GM19452 (cell line): ENCODE measurements at regions not wholly inside any gene's neighbourhood (a gene's known extent, or its start where the extent isn't known, plus 50 kb on each side); places are given as distances from the start of the nearest gene placed in this dataset.
A peak's percentile ranks its signal among the peaks of the same experiment; 100 is the strongest.
"Not testable (repeated sequence)": the region's sequence is repeated elsewhere in the genome, so short reads cannot be mapped to it uniquely, and the experiment has no call there.

Experiments
- ATAC-seq: cut with Tn5 transposase; IDR thresholded peaks from one replicate; pipeline ENCODE4 v1.9.1; 2021; ENCODE audit not compliant: unreplicated experiment

- ATAC-seq = not testable (repeated sequence)
Observed at GRCh38 chr4:86478151-86478550, 116.0 kb upstream of the PTPN13 start.

DNA sequence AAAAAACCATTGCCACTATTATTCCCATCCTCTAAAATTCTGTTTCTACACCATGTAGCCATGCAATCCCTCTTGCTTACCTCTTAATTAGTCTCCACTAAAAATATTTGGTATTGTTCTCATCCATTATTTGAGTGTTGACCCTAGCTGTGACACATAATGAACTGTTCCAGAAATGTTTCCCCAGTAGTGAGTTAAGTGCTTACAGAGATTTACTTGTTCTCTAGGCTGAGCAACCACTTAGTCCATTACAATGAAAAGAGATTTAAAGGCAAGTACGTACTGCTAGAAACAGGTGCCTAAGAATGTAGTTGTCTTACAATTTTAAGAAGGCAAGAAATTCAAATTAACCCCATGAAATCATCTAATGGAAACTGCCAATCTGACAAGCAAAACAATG, 112.7 kb upstream of the PTPN13 start:
- no peak for ATAC-seq

DNA sequence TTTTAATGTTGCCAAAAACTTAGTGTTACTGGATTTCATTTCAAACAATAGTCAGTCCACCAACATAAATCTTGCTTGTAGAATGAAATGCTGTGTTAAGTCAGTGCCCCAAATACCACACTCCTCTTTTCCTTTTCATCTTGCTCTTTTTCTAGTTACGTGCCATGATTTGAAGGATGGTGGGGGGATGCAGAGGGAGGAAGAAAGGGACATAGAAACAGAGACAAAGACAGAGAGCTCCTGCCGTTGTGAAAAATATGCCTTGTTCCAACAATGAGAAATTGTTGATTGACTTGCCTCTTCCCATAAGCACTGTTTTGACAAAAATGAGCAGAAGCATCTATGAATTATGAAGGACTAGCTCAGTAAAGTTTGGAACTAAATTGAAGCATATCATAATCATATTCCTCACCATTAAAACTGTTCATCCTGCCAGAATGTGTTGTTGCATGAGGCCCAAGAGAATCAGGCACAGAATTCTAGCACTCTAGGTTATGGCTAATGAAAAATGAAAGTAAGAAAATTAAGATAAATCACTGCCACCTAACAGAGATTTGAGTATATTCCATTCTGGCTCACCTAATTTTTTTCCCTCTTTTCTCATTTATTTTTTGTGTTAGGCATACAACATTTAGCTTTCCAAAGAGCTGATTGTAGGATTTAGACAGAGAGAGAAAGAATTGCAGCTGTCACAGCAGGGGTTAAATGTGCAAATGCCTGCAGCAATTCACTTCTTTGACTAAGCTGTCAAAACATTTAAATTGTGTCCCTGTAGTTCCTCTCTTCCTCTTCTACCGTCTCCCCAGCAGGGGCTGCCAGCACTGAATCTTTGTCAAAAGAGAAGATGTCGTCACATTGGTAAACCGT, 111.6 kb upstream of the PTPN13 start:
- no peak for ATAC-seq

GRCh38 chr4:86483173-86483490, 111.0 kb upstream of the PTPN13 start:
- no peak for ATAC-seq

DNA sequence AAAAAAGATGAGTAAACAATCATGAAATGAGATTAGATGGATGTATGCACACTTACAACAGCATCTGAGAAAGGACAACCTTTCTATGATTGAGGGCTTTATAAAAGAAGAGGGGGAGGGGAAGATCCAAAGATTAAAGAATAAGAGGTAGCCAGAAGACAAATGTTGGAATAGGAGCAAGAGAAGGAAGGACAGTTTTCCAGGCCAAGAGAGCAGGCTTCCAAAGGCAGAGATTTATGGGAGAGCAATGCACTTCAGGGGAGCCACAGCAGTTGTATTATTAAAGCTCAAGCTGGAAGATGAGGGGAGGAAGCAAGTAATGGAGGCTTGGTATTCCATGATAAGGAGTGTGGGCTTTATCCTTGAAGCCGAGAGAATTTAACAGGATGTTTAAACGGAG, 110.3 kb upstream of the PTPN13 start:
- no peak for ATAC-seq

GRCh38 chr4:86484241-86484640, 109.9 kb upstream of the PTPN13 start:
- ATAC-seq = no peak

GRCh38 chr4:86487738-86488348, 106.3 kb upstream of the PTPN13 start:
- no peak for ATAC-seq

GRCh38 chr4:86493460-86493859, 100.7 kb upstream of the PTPN13 start:
- ATAC-seq = no peak

GRCh38 chr4:86496094-86497080, 97.7 kb upstream of the PTPN13 start:
- no peak for ATAC-seq

GRCh38 chr4:86497131-86497530, 97.0 kb upstream of the PTPN13 start:
- ATAC-seq = no peak

DNA sequence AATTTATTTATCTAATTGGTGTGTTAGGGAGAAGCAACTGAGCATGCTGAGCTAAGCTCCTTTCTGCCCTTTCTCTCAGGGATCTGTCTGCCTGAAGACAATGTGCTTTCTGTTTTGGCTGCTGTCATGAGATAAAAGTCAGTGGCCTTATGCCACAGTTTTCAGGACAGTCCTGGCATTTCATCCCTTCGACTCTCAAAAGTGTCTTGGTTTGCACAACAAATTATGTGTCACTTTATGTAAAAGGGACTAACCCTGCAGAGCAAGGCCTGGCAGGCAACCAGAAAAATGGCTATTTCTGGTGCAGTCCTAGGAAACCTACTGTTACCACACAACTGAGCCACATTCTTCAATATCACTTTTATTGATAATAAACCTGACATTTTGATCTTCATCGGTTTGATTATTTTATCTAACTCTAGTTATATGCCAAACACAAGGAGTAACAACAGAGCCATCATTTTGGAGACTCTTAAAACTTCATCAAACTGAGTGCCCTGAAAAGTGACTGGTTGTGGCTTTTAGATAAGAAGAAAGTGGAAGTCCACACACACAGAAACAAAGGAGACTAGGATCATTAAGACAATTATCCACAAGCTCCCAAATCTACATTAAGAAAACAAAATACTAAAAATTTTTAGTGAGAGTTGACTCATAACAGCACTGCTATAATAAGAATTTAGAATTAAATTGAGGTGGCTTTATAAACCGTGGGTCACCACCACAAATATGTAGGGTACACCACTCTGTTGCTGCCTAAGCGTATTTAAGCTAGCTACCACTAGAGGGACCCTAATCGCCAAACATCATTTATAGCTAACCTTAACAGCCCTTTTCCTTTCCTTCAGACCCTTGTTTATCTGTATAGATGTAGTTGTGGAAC, 95.9 kb upstream of the PTPN13 start:
- ATAC-seq = peak; percentile 84

- ATAC-seq = no peak
Observed at GRCh38 chr4:86498863-86499166, 95.3 kb upstream of the PTPN13 start.

- no peak for ATAC-seq
Observed at GRCh38 chr4:86500527-86500926, 93.6 kb upstream of the PTPN13 start.

DNA sequence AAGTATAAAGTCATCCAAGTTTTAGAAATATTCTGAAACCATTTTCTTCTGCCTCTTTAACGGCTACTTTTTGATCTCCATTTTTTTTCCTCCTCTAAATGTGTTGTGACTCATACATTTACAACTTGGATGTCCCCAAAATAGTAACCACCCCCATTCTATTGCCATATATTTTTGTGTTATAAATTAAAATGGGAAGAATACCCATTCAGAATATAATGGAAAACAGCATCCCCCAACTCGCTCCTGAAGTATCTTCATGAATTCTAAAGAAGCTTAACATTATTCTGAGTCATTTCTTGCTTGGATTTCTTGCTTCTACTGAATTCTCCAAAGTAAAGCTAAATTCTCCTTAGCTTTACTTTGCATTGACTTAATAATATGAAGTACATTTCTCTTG, 92.0 kb upstream of the PTPN13 start:
- no peak for ATAC-seq

- ATAC-seq = no peak
Observed at GRCh38 chr4:86506591-86506990, 87.5 kb upstream of the PTPN13 start.

DNA sequence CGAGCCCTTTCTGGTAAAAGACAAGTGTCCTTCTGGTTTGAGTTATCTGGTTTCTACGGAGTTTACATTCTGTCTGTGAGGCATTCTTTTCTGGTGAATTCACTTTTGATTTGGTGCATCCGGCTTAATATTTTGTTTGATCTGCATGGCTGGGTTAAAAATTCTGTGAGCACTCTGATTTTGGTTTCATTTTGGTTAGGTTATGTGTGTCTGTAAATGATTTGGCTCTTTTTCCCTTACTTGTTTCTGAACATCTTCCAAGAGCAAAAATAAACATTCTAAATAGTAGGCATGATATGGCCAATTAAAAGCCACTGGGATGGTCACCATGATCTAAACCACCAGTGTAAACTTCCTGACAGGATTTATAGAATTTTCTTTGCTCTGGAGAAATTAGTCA, 85.7 kb upstream of the PTPN13 start:
- no peak for ATAC-seq

DNA sequence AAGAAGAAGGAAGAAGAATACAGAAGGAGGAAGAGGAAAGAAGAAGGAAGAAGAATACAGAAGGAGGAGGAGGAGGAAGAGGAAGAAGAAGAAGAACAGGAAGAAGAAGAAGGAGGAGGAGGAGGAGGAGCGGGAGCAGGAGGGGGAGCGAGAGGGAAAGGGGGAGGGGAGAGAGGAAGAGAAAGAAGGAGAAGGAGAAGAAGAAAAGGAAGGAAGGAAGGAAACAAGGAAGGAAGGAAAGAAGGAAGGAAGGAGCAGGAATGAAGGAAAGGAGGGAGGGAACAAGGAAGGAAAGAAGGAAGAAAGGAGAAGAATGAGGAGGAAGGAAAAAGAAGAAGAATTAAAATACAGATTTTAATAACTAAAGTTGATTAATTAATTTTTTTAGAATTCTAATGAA, 82.5 kb upstream of the PTPN13 start:
- ATAC-seq = no peak

DNA sequence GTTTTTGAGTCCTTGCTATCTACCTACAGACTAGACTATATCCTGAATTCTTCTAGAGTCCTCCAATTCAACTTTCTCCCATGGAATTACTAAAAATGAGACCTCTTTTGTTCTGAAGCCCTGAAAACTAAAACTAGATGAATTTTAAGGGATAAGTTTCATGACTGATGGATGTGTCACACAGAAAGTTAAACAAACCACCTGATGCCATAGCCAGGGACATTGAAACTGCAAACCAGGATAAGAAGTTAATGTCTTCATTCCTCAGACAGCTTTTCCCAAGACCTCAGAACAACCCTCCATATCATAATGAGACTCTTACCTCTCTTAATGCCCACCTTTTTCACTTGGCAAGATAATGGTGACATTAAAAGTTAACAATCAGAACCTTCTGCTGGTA, 81.5 kb upstream of the PTPN13 start:
- ATAC-seq = no peak

DNA sequence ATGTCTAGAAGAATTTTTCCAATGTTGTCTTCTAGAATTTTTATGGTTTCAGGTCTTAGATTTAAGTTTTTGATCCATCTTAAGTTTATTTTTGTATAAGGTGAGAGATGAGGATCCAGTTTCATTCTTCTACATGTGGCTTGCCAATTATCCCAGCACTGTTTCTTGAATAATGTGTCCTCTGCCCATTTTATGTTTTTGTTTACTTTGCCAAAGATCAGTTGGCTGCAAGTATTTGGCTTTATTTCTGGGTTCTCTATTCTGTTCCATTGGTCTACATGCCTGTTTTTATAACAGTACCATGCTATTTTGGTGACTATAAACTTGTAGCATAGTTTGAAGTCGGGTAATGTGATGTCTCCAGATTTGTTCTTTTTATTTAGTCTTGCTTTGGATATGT, 78.2 kb upstream of the PTPN13 start:
- not testable (repeated sequence) for ATAC-seq

DNA sequence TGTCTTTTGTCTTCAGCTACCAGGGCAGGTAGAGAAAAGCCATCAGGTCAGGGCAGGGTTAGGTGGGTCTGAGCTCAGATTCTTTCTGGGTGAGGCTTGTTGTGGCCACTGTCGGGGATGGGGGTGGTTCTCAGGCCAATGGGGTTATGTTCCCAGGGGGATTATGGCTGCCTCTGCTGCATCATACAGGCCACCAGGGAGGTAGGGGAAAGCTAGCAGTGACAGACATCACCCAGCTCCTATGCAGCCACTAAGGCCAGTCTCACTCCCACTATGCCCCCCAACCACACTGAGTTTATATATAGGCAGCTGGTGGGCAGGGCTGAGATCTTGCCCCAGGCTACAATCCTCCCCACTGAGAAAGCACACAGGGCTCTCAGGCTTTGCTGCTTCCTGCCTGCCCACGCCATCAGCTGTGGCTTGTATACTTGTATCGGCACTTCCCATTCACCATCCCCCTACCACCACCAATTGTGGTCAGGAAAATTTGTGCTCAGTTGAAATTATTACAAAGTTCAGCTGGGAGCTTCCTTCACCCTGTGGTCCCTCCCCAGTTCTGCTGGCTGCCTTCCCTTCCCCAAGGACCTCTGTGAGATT, 72.6 kb upstream of the PTPN13 start:
- ATAC-seq = peak; percentile 49
